HEK293 (cell line): ENCODE measurements at regions not wholly inside any gene's neighbourhood (a gene's known extent, or its start where the extent isn't known, plus 50 kb on each side); places are given as distances from the start of the nearest gene placed in this dataset.

Experiments used
- CTCF ChIA-PET: fragments of 350-600 bp; formaldehyde crosslinking; extraction: SDS; loops from one replicate; lab custom pipeline; 2021; ENCODE audit warnings: antibody characterized with exemption; lab: Yijun Ruan, JAX
- POLR2A ChIA-PET: fragments of 300-600 bp; formaldehyde crosslinking; extraction: SDS; loops from one replicate; lab custom pipeline; 2020; ENCODE audit warnings: antibody characterized with exemption, inconsistent platforms; lab: Yijun Ruan, JAX
- H3K27ac ChIP-seq: fragments of 200-500 bp; sonication (Bioruptor generic); 2 replicates; pipeline ENCODE4 v1.5.1; 2014; ENCODE audit warnings: low read depth, low read length, control low read depth, inconsistent platforms; ENCODE audit errors: extremely low read depth
- H3K36me3 ChIP-seq, 2 experiments: fragments of 200-500 bp in 1 of 2; sonication (Bioruptor generic) in 1 of 2; 1 replicate in 1 of 2; 2 replicates in 1 of 2; pipeline ENCODE4 v1.5.1; 2014 to 2017; ENCODE audit warnings: inconsistent platforms in 2 of 2, low read length in 2 of 2; ENCODE audit not compliant: control insufficient read depth in 2 of 2, insufficient read depth in 1 of 2
- H3K4me1 ChIP-seq: fragments of 200-500 bp; sonication (Bioruptor generic); 2 replicates; pipeline ENCODE4 v1.5.1; 2014; ENCODE audit warnings: mild to moderate bottlenecking, low read length, inconsistent platforms; ENCODE audit not compliant: control insufficient read depth, insufficient read depth
- H3K4me3 ChIP-seq: 2 replicates; pipeline ENCODE4 v1.5.1; 2011; ENCODE audit warnings: low read depth, mild to moderate bottlenecking, control low read depth, low read length, moderate library complexity
- H3K9me3 ChIP-seq: fragments of 200-500 bp; sonication (Bioruptor generic); 2 replicates; pipeline ENCODE4 v1.5.1; 2014; ENCODE audit warnings: low read depth, low read length, inconsistent platforms; ENCODE audit not compliant: control insufficient read depth, insufficient read depth
- GLI4 ChIP-seq: fragments of 450-650 bp; formaldehyde crosslinking; IDR thresholded peaks from 2 replicates; pipeline ENCODE4 v1.5.1; 2016; ENCODE audit warnings: missing biosample characterization, missing genetic modification characterization
- INSM2 ChIP-seq: fragments of 450-650 bp; formaldehyde crosslinking; IDR thresholded peaks from 2 replicates; pipeline ENCODE4 v1.5.1; 2016; ENCODE audit warnings: missing biosample characterization, missing genetic modification characterization
- KLF10 ChIP-seq: fragments of 450-650 bp; IDR thresholded peaks from 2 replicates; pipeline ENCODE4 v1.5.1; 2018; ENCODE audit warnings: missing biosample characterization, mild to moderate bottlenecking, missing genetic modification characterization
- PRDM1 ChIP-seq: fragments of 450-650 bp; formaldehyde crosslinking; IDR thresholded peaks from 2 replicates; pipeline ENCODE4; 2016; ENCODE audit warnings: missing biosample characterization, missing genetic modification characterization
- TSHZ1 ChIP-seq: fragments of 450-650 bp; formaldehyde crosslinking; IDR thresholded peaks from 2 replicates; pipeline ENCODE4 v1.5.1; 2016; ENCODE audit warnings: missing biosample characterization, missing genetic modification characterization, borderline replicate concordance
- ZFP41 ChIP-seq: fragments of 450-650 bp; formaldehyde crosslinking; IDR thresholded peaks from 2 replicates; pipeline ENCODE4 v1.5.1; 2016; ENCODE audit warnings: missing biosample characterization, missing genetic modification characterization, borderline replicate concordance
- ZIC2 ChIP-seq: fragments of 450-650 bp; formaldehyde crosslinking; IDR thresholded peaks from 2 replicates; pipeline ENCODE4 v1.5.1; 2016; ENCODE audit warnings: missing biosample characterization, missing genetic modification characterization
- ZNF157 ChIP-seq: fragments of 450-650 bp; formaldehyde crosslinking; IDR thresholded peaks from 2 replicates; pipeline ENCODE4 v1.5.1; 2016; ENCODE audit warnings: missing biosample characterization, missing genetic modification characterization
- ZNF311 ChIP-seq: fragments of 450-650 bp; formaldehyde crosslinking; IDR thresholded peaks from 2 replicates; pipeline ENCODE4 v1.5.1; 2017; ENCODE audit warnings: missing biosample characterization, missing genetic modification characterization, borderline replicate concordance
- ZNF366 ChIP-seq: fragments of 450-650 bp; formaldehyde crosslinking; conservative IDR thresholded peaks from 2 replicates; pipeline ENCODE4 v1.5.1; 2016; ENCODE audit warnings: missing biosample characterization, missing genetic modification characterization
- ZNF513 ChIP-seq: fragments of 450-650 bp; IDR thresholded peaks from 2 replicates; pipeline ENCODE4 v1.5.1; 2018; ENCODE audit warnings: missing biosample characterization, missing genetic modification characterization
- ZNF521 ChIP-seq: fragments of 450-650 bp; formaldehyde crosslinking; IDR thresholded peaks from 2 replicates; pipeline ENCODE4 v1.5.1; 2017; ENCODE audit warnings: missing biosample characterization, mild to moderate bottlenecking, missing genetic modification characterization
- ZNF529 ChIP-seq: fragments of 450-650 bp; formaldehyde crosslinking; IDR thresholded peaks from 2 replicates; pipeline ENCODE4 v1.5.1; 2017; ENCODE audit warnings: missing genetic modification characterization, missing biosample characterization; ENCODE audit not compliant: insufficient replicate concordance
- ZNF585B ChIP-seq: fragments of 450-650 bp; formaldehyde crosslinking; IDR thresholded peaks from 2 replicates; pipeline ENCODE4 v1.5.1; 2016; ENCODE audit warnings: missing biosample characterization, missing genetic modification characterization
- ZNF596 ChIP-seq: fragments of 450-650 bp; IDR thresholded peaks from 2 replicates; pipeline ENCODE4 v1.5.0; 2018; ENCODE audit warnings: missing biosample characterization, mild to moderate bottlenecking, missing genetic modification characterization, moderate library complexity
- ZNF626 ChIP-seq: fragments of 450-650 bp; sonication (Bioruptor Pico); formaldehyde crosslinking; IDR thresholded peaks from 2 replicates; pipeline ENCODE4 v1.5.1; 2018; ENCODE audit warnings: missing biosample characterization, missing genetic modification characterization, inconsistent platforms
- ZNF639 ChIP-seq: fragments of 450-650 bp; formaldehyde crosslinking; IDR thresholded peaks from 2 replicates; pipeline ENCODE4 v1.5.1; 2016; ENCODE audit warnings: missing biosample characterization, missing genetic modification characterization
- ZNF768 ChIP-seq: fragments of 450-650 bp; formaldehyde crosslinking; IDR thresholded peaks from 2 replicates; pipeline ENCODE4 v1.5.1; 2018; ENCODE audit warnings: missing biosample characterization, mild to moderate bottlenecking, missing genetic modification characterization
- ZNF791 ChIP-seq: fragments of 450-650 bp; formaldehyde crosslinking; IDR thresholded peaks from 2 replicates; pipeline ENCODE4 v1.5.1; 2016; ENCODE audit warnings: missing biosample characterization, missing genetic modification characterization
- ZNF792 ChIP-seq: fragments of 450-650 bp; formaldehyde crosslinking; IDR thresholded peaks from 2 replicates; pipeline ENCODE4 v1.5.1; 2016; ENCODE audit warnings: missing biosample characterization, missing genetic modification characterization

- H3K9me3 ChIP-seq = no peaks in the 10 kb centered on the region
- no peak overlapping the region for H3K27ac ChIP-seq
- H3K36me3 ChIP-seq = no peaks in the 10 kb centered on the region
- ChIA-PET CTCF (interaction anchor here (0.8 to 0.9 kb wide), 2 partner anchors 16 to 302 kb away, joined by 4 to 6 read pairs; no protein-coding TSS in a partner anchor), POLR2A (no interaction called here)
- no peaks in the 10 kb centered on the region for H3K4me1 ChIP-seq
- no peak overlapping the region for H3K4me3 ChIP-seq
- TF ChIP-seq ZNF768 (tag by site-specific recombination) (peak; percentile 75; the same call in 1 of the 2 replicates), ZNF366 (no peak)
Observed at GRCh38 chr16:11412175-11412904, 67.1 kb downstream of the RMI2 start.

- Histone ChIP-seq H3K27ac (no peak overlapping the region), H3K4me3 (no peak overlapping the region), H3K36me3 (no peaks in the 10 kb centered on the region), H3K9me3 (no peaks in the 10 kb centered on the region), H3K4me1 (no peaks in the 10 kb centered on the region)
- ChIA-PET POLR2A (no interaction called here), CTCF (interaction anchor here (0.9 kb wide), 1 partner anchor 17 kb away, joined by 4 read pairs; no protein-coding TSS in a partner anchor)
- TF ChIP-seq ZNF513 (tag by site-specific recombination) (peak; percentile 51), ZNF157 (no peak), ZNF521 (tag by site-specific recombination) (no peak), ZIC2 (no peak), ZNF529 (tag by site-specific recombination) (no peak)
Observed at GRCh38 chr16:11412965-11413887, 68.0 kb downstream of the RMI2 start.

- Histone ChIP-seq H3K27ac (no peak overlapping the region), H3K9me3 (no peaks in the 10 kb centered on the region), H3K4me1 (no peaks in the 10 kb centered on the region), H3K4me3 (no peak overlapping the region), H3K36me3 (no peaks in the 10 kb centered on the region)
- POLR2A ChIA-PET = no interaction called here
- CTCF ChIA-PET = no interaction called here
- TF ChIP-seq PRDM1 (tag by site-specific recombination) (no peak), INSM2 (no peak), GLI4 (tag by site-specific recombination) (no peak), ZNF311 (tag by site-specific recombination) (no peak), ZNF521 (tag by site-specific recombination) (no peak), ZNF585B (tag by site-specific recombination) (no peak), ZNF791 (no peak), ZNF639 (tag by site-specific recombination) (no peak), ZNF792 (tag by site-specific recombination) (no peak), ZNF596 (no peak), KLF10 (tag by site-specific recombination) (no peak), ZFP41 (tag by site-specific recombination) (no peak), TSHZ1 (no peak), ZNF626 (no peak)
Observed at GRCh38 chr16:11413907-11414595, 68.8 kb downstream of the RMI2 start.
